Dermis blood vessel endothelial cell (primary cell): ENCODE measurements at regions not wholly inside any gene's neighbourhood (a gene's known extent, or its start where the extent isn't known, plus 50 kb on each side); places are given as distances from the start of the nearest gene placed in this dataset.
"Not testable (repeated sequence)": the region's sequence is repeated elsewhere in the genome, so short reads cannot be mapped to it uniquely, and the experiment has no call there.

Experiments used
- DNase-seq: peaks from one replicate; pipeline ENCODE4 v3.0.0; 2010

DNA sequence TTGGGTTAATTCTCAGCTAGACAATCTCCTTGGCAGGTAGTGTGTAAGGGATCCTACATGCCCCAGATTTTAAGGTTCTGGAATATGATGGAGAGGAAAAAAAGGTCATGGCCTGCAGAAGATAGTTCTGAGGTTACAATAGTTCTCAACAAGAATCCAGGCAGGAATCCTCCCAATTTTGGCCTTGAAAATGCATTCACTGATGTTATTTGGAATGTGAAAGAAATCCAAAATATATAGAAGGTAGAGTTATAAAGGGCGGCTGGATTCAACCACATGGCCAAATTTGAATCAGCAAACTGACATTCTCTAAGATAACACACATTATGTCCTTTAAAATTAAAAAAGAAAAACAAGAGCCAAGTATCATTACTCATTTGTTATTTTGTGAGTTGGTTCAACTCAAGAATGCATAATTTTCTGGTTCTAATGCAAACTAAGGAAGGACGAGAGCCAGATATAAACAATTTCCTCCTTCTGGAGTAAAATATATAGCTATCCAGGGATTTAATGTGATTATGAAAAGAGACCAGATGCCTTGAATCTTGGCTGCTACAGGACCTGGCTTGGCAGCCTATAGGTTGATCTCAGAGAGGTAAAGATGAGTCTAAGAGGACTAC, 177.0 kb upstream of the G2E3 start:
- no peak for DNase-seq

DNA sequence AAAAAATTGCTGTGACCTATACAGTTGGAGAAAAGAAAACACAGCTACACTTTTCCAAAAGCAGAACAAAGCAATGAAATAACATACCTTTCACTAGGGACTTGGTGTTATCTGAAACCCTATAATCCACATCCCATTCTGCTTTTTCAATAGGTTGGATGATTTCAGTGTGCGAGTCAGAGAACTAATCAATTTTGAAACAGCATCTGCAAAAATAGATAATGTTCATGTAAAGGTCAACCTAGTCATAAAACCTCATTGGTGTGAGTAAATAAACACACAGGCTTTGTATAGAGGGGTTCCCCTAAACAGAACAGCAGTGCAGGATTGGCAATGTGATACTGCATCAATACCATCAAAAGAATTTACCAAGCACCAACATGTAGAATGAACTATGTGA, 173.0 kb upstream of the G2E3 start:
- DNase-seq: no peak

DNA sequence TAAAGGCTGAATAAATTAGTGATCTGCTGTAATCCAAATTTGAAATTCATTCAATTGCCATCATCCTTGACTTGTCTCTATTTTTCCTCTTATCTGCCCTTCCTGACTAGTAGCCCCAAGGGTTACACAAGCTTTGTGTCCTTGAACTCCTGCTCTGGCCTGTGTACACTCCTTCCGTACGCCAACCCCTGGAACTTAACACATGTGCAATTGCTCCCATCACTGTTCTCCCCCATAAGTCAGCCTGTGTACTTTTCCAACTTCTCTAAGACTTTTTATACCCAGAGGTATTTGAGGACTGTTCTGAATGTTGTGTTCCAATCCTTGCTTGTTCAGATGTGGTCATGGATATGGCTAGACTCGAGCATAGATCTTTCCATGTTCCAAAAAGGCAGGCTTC, 171.1 kb upstream of the G2E3 start:
- no peak for DNase-seq

DNA sequence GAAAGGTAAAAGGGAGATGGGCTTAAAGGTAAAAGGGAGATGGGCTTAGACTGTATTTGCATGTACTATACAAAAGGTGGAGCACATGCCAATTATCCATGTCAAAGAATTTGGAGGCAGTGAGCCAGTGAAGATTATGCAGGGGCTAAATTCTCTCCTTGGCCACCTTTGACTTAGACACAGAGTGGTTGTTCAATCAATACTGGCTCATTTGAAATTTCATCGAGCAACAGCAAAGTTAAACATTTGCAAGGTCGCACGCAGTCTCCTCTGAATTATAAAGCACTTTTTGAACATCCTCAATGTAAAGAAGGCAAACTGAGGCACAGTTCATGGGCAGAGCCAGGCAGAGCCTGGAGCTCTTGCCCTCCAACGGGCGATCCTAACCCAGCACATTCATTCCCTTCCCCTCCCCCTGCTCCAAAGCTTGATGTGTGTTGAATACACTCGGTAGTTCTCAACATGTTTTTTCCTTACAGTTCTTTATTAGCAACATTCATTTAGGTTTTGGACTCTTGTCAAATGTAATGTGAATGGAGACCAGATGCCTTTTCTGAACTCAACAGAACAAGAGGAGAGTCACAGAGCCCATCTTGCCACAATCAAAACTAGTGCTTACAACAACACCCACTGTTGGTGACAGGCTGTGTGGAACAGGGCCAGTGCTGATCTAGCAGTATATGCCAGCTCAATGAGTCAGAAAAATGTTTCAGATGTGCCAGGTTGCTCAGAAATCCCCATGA, 169.7 kb upstream of the G2E3 start:
- DNase-seq: no peak

GRCh38 chr14:30389877-30390385, 169.0 kb upstream of the G2E3 start:
- no peak for DNase-seq

GRCh38 chr14:30395065-30395464, 163.9 kb upstream of the G2E3 start:
- no peak for DNase-seq

DNA sequence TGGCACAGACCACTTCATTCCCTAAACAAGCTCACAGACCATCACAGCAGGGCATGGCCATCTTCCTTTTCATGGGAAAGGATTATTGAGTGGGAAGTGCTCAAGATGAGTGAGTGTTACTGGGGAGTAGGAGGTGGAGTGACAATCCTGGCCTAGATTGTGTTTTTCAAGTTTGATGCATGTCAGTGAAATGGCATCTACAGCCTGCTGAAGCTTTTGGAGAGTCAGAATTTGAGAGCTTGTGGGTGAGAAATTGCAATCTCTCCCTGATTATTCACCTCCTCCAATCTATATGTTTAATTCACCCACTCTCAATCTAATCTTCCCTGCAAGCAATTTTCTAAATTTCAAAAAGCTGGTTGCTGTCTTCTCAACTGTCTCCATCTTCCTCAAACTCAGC, 156.1 kb upstream of the G2E3 start:
- no peak for DNase-seq

GRCh38 chr14:30403791-30404190, 155.2 kb upstream of the G2E3 start:
- no peak for DNase-seq

DNA sequence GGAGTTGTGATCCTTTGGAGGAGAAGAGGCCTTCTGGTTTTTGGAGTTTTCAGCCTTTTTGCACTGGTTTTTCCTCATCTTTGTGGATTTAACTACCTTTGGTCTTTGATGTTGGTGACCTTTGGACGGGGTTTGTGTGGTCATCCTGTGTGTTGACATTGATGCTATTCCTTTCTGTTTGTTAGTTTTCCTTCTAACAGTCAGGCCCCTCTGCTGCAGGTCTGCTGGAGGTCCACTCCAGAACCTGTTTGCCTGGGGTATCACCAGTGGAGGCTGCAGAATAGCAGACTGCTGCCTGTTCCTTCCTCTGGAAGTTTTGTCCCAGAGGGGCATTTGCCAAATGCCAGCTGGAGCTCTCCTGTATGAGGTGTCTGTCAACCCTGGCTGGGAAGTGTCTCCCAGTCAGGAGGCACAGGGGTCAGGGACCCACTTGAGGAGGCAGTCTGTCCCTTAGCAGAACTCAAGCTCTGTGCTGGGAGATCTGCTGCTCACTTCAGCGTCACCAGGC, 149.4 kb upstream of the G2E3 start:
- not testable (repeated sequence) for DNase-seq

DNA sequence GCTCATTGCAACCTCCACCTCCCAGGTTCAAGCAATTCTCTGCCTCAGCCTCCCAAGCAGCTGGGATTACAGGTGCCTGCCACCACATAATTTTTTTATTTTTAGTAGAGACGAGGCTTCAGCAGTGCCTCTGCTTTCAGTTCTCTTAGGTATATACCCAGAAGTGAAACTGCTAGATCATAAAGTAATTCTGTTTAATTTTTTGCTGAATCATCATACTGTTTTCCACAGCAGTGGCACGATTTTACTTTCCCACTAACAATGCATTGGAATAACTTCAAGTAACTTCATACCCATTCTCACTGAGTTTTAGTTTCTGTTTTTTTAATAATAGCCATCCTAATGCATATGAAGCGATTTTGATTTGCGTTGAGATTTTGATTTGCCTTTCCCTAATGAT, 148.0 kb upstream of the G2E3 start:
- DNase-seq: no peak

- DNase-seq: not testable (repeated sequence)
These were observed 145.8 kb upstream of the G2E3 start for GRCh38 chr14:30413184-30413583.

DNA sequence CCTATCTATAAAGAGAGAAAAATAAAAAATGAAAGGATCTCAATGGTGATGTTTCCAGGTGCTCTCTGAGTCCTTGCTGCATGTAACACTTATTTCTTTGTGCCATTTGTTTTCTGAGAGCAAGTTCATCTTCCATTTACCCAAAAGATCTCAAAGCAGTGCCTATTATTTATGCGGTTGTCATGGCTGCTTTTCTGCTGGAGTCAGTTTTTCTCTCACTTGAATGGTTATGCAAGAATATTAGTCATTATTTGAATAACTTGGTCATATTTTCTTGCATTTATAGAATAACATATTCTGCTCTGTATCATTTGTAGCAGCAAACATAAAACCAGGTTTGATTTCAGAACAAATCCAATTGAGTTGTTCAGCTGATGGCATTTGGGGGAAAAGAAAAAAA, 141.8 kb upstream of the G2E3 start:
- DNase-seq: no peak

DNA sequence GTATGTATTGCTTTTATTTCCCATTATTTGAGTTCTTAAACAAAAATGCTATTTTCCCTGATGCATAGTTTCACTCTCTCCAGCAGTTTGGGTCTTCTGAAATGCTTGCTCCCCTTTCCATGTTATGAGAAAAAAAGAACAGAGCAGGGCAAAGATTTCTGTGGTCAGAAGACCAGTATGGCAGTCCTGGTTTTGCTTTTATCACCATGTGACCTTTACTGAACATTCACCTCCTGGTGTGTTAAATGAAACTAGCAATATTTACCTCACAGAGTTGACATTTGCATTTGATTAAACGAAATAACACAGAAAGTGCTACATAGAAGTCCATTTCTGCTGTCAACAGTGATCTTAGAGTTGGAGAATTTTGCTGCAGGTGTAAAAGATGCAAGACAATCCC, 141.0 kb upstream of the G2E3 start:
- no peak for DNase-seq

DNA sequence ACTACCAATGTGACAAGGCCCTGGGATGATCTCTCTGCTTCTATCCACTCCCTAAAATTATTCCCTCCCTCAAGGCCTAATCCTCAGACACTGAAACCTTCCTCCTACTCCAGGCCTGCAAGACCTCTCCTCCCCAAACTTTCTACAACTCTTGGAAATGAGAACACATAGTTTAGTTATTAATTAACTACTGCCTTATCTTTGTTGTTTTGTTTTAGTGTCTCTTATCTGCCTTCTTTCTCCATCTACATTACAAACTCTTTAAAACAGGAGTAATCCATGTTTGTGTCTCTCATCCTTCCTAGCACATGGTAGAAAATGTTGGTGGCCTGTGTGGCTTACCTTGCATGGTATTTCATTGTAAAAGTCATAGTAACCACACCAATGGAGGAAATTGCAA, 139.9 kb upstream of the G2E3 start:
- DNase-seq: no peak

DNA sequence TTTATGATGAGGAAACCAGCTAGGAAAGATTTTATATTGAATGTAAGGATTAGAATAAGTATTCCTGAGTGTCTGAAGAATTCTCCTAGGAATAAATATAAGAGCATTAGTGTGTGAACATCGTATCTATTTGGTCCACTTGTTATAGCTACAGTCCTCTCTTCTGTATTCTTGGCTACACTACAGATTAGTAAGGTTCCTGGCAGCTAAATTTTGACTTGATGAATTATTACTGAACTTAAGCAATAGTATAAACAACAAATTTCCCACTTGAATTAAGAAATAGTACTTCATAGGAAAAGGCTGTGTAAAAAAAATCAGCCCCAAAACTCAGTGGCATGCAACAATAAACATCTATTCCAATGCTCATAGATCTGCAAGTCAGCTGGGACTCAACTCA, 138.4 kb upstream of the G2E3 start:
- DNase-seq: no peak

GRCh38 chr14:30426463-30426862, 132.5 kb upstream of the G2E3 start:
- no peak for DNase-seq

- no peak for DNase-seq
These were observed 131.6 kb upstream of the G2E3 start for GRCh38 chr14:30427401-30427800.

GRCh38 chr14:30427846-30428245, 131.1 kb upstream of the G2E3 start:
- no peak for DNase-seq

- no peak for DNase-seq
These were observed 127.4 kb upstream of the G2E3 start for GRCh38 chr14:30431552-30431951.

DNA sequence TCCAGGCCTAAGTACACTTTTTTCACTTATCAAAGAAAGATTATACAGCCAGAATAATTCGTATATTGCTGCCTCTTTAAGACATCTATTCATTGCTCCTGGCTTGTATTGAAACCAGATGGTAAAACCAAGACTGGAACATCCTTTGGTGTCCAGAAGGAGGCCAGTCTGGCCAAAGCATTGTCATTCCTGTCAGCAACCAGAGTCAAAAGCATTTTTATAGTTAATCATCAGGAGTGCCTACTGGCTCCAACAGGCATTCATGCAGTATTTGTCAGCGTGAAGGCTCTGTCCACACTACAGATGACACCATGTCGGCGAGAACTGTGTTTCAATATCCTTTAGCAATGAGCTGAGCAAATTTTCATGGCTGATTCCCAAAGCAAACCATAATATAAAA, 118.0 kb upstream of the G2E3 start:
- DNase-seq: no peak

DNA sequence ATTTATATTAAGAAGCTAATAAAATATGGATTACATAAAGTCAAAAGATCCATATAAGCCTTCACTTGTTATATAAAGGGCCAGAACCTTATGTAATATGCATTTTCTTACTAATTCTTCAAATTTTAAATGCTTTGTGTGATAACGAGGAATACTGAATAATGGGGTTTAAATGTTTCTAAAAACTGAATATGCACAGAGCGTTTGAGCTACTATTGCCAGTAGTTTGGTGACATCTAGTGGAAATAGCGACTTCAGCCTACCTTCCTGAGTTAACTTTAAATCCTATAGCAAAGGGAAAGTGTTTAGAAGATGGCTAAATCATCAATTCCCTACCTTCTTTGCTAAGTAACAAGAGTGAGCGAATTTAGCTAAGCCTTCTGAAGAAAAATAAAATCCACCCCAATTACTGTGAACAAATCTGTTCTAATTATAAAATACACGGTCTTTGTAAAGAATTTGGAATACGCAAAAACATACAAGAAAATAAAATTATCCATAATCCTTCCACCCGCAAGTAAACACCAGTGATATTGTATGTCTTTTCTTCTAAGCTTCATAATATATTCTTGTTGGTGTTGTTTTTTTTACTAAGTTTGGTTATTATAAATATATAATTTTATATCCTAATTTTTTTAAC, 115.5 kb upstream of the G2E3 start:
- peak; percentile 28 for DNase-seq

- no peak for DNase-seq
These were observed 114.5 kb upstream of the G2E3 start for GRCh38 chr14:30444451-30444850.

DNA sequence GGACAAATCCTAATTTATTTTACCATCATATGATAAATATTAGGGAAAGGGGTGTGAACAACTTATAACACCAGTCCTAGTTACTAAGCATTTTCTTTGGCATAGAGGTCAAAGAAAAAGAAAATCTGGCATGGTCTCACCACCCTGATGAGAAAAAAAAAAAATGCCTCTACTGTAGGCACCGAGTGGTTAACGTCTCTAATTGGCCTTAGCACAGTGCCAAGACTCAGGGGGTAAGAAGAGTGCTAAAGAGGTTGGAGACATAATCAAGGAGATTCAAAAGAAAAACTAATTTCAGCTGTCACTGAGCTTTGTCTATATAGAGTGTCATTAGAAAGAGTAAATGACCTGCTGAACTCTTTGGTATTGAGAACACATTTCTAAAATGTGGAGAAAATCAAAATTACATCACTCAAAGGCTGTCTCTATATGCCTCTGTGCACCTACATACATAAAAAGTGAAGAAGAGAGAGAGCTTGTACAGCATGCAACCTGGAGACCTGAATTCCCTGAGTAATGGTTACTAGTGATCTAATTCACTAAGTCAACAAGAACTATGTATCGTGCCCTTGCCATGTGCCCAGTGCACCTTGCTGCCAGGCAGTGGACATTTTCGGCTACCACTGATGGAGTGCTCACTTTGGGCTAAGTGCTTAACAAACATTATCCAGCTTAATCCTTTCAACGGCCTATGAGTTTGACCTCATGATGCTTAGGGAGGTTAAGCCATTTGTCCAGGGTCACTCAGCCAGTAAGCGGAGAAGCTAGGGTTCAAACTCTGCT, 113.8 kb upstream of the G2E3 start:
- no peak for DNase-seq
